Testis (tissue), 2 donors: ENCODE measurements at regions not wholly inside any gene's neighbourhood (a gene's known extent, or its start where the extent isn't known, plus 50 kb on each side); places are given as distances from the start of the nearest gene placed in this dataset.
"Not testable (repeated sequence)": the region's sequence is repeated elsewhere in the genome, so short reads cannot be mapped to it uniquely, and the experiment has no call there.

ENCODE experiments used
- DNase-seq: peaks from one replicate; pipeline ENCODE4 v3.0.0-alpha.2; 2019
- H3K27ac ChIP-seq, 2 donors: fragments of 200-600 bp; sonication (generic); one replicate each; pipeline ENCODE4 v1.5.1; 2019
- H3K27me3 ChIP-seq: fragments of 200-600 bp; sonication (generic); one replicate; pipeline ENCODE4 v1.5.1; 2019
- H3K36me3 ChIP-seq: fragments of 200-600 bp; sonication (generic); one replicate; pipeline ENCODE4 v1.5.1; 2017; ENCODE audit warnings: low read depth; ENCODE audit errors: missing control alignments
- H3K4me1 ChIP-seq: fragments of 200-600 bp; sonication (generic); one replicate; pipeline ENCODE4 v1.5.1; 2019
- H3K4me3 ChIP-seq, 2 donors: fragments of 200-600 bp; sonication (generic); one replicate each; pipeline ENCODE4 v1.5.1; 2017 to 2019
- H3K9me3 ChIP-seq: fragments of 200-600 bp; sonication (generic); one replicate; pipeline ENCODE4 v1.5.1; 2017
- POLR2A ChIP-seq: fragments of 450-650 bp; IDR thresholded peaks from one replicate; pipeline ENCODE4 v1.6.1; 2017; ENCODE audit warnings: antibody characterized with exemption, mild to moderate bottlenecking, moderate library complexity
- WGBS, 2 donors: methylation state at CpG; one replicate each; pipeline ENCODE4 v1.1.5; 2018; 5-methylcytosine and 5-hydroxymethylcytosine counted together
- intact Hi-C: fragments of 100-400 bp; cut with DNase I; formaldehyde crosslinking; loops from one replicate; pipeline ENCODE4 v1.15.1; 2023; ENCODE audit warnings: low total_unique reads
- TF ChIP-seq, protein P1 (sequence below), 3 experiments: fragments of 450-650 bp in 2 of 3; fragments of 200-600 bp in 1 of 3; sonication (generic) in 1 of 3; IDR thresholded peaks; one replicate each; pipeline ENCODE4 v1.5.1; 2016 to 2019; ENCODE audit warnings: antibody characterized with exemption in 3 of 3, mild to moderate bottlenecking in 2 of 3, moderate library complexity in 1 of 3

DNA sequence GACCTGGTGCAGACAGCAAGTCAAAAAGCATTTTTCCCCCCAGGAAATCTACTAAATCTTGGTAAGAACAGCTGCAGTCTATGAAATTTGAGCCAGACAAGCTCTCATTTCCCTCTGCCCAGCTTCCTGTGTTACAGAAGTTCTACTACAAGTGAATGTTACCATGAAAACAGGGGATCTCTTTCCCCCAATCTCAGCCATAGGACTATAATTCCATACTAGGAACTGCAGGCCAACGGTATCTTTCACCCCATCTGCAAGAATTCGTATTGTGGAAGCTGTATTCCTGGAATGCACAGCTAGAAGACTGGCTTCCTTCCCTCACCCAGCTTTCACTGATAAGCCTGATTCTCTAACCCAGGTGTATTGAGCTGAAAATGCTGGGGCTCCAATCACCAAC, 1655.4 kb downstream of the BRINP3 start:
- intact Hi-C loops: no loop called here
- Histone ChIP-seq H3K36me3 (no peaks in the 10 kb centered on the region), H3K4me3 (no peak overlapping the region), H3K4me1 (no peaks in the 10 kb centered on the region), H3K9me3 (no peaks in the 10 kb centered on the region), H3K27me3 (no peaks in the 10 kb centered on the region), H3K27ac (no peak overlapping the region)
- WGBS, 2 donors: 38 to 46% methylated on average over 2 of the region's 2 CpGs
- DNase-seq: no peak
- TF ChIP-seq, protein P1, sequence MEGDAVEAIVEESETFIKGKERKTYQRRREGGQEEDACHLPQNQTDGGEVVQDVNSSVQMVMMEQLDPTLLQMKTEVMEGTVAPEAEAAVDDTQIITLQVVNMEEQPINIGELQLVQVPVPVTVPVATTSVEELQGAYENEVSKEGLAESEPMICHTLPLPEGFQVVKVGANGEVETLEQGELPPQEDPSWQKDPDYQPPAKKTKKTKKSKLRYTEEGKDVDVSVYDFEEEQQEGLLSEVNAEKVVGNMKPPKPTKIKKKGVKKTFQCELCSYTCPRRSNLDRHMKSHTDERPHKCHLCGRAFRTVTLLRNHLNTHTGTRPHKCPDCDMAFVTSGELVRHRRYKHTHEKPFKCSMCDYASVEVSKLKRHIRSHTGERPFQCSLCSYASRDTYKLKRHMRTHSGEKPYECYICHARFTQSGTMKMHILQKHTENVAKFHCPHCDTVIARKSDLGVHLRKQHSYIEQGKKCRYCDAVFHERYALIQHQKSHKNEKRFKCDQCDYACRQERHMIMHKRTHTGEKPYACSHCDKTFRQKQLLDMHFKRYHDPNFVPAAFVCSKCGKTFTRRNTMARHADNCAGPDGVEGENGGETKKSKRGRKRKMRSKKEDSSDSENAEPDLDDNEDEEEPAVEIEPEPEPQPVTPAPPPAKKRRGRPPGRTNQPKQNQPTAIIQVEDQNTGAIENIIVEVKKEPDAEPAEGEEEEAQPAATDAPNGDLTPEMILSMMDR (IDR thresholded peaks at IDR 0.05): no peak
- no peak for TF ChIP-seq POLR2A

DNA sequence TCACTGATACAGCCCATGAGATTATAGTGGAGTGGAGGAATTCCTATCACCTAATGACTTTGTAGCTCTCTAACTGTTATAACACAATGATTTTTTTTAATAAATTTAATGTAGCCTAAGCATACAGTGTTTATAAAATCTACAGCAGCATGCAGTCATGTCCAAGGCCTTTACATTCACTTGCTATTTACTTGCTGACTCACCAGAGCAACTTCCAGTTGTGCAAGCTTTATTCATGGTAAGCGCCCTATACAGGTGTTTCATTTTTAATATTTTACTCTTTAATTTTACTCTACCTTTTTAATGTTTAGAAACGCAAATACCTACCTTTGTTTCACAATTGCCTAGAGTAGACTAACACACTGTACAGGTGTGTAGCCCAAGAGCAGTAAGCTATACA, 1652.2 kb downstream of the BRINP3 start:
- no peaks in the 10 kb centered on the region for H3K9me3 ChIP-seq
- H3K4me1 ChIP-seq: no peaks in the 10 kb centered on the region
- TF ChIP-seq, protein P1 (IDR thresholded peaks at IDR 0.05): no peak
- no peak for TF ChIP-seq POLR2A
- intact Hi-C loops: no loop called here
- H3K4me3 ChIP-seq: no peak overlapping the region
- DNase-seq: no peak
- H3K27me3 ChIP-seq: no peaks in the 10 kb centered on the region
- no peak overlapping the region for H3K27ac ChIP-seq
- 78 to 94% methylated on average over 2 of the region's 2 CpGs for WGBS, 2 donors
- H3K36me3 ChIP-seq: no peaks in the 10 kb centered on the region

DNA sequence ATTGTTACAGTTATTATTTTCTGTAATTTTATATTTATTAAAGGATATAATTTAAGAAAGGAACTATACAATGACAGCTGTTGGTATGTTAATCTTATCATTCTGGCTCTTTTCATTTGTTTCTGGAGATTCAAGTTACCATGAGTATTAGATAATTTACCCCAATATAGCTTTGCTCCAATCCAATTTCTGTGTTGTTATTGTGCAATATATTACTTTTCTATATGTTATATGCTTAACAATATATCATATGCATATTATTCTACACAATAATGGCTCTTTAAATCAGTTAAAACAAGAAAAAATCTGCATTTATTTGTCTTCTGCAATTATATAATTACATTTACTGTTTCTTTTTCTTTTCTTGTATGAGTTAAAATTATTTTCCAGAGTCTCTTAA, 1650.9 kb downstream of the BRINP3 start:
- Histone ChIP-seq H3K9me3 (no peaks in the 10 kb centered on the region), H3K36me3 (no peaks in the 10 kb centered on the region), H3K4me3 (no peak overlapping the region), H3K4me1 (no peaks in the 10 kb centered on the region), H3K27me3 (no peaks in the 10 kb centered on the region), H3K27ac (no peak overlapping the region)
- TF ChIP-seq, protein P1 (IDR thresholded peaks at IDR 0.05): no peak
- no peak for TF ChIP-seq POLR2A
- intact Hi-C loops: no loop called here
- no peak for DNase-seq

DNA sequence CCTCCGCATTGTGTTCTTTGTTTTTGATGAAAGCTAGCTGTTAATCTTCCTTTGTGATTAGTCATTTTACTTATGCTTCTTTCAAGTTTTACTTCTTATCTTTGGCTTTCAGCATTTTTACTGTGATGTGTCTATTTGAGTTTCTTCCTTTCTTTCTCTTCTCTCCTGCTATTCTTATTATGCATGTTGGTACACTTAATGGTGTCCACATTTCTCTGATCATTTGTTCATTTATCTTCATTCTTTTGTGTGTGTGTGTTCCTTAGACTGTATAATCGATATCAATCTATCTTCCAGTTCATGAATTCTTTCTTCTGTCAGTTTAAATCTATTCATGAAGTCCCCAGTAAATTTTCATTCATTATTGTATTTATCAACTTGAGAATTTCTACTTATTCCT, 1650.3 kb downstream of the BRINP3 start:
- no peak for DNase-seq
- intact Hi-C loops: no loop called here
- H3K36me3 ChIP-seq: no peaks in the 10 kb centered on the region
- WGBS, 2 donors: 66 to 92% methylated on average over 2 of the region's 2 CpGs
- no peaks in the 10 kb centered on the region for H3K9me3 ChIP-seq
- H3K27ac ChIP-seq: no peak overlapping the region
- H3K4me3 ChIP-seq: no peak overlapping the region
- TF ChIP-seq, protein P1 (IDR thresholded peaks at IDR 0.05): no peak
- no peak for TF ChIP-seq POLR2A
- H3K4me1 ChIP-seq: no peaks in the 10 kb centered on the region
- no peaks in the 10 kb centered on the region for H3K27me3 ChIP-seq

DNA sequence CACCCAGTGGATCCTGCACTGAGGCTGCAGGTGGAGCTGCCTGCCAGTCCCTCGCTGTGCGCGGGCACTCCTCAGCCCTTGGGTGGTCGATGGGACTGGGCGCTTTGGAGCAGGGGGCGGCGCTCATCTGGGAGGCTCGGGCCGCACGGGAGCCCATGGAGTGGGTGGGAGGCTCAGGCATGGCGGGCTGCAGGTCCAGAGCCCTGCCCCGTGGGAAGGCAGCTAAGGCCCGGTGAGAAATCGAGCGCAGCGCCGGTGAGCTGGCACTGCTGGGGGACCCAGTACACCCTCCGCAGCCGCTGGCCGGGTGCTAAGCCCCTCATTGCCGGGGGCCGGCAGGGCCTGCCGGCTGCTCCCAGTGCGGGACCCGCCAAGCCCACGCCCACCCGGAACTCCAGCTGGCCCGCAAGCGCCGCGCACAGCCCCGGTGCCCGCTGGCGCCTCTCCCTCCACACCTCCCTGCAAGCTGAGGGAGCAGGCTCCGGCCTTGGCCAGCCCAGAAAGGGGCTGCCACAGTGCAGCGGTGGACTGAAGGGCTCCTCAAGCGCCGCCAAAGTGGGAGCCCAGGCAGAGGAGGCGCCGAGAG, 1636.5 kb downstream of the BRINP3 start:
- H3K4me3 ChIP-seq: peak overlapping the region; percentile 45 to 49
- WGBS, 2 donors: 84 to 88% methylated on average over 23 to 40 of the region's 40 CpGs
- H3K4me1 ChIP-seq, H3K9me3 ChIP-seq, H3K27me3 ChIP-seq, DNase-seq, H3K27ac ChIP-seq, intact Hi-C loops, H3K36me3 ChIP-seq: not testable (repeated sequence)
